Neural cell (in vitro differentiated cells): ENCODE measurements at regions not wholly inside any gene's neighbourhood (a gene's known extent, or its start where the extent isn't known, plus 50 kb on each side); places are given as distances from the start of the nearest gene placed in this dataset.

Experiments used
- CTCF ChIP-seq: fragments of 450-650 bp; IDR thresholded peaks from 2 replicates; pipeline ENCODE4 v1.5.1; 2014; ENCODE audit warnings: antibody characterized with exemption, mild to moderate bottlenecking, moderate library complexity; ENCODE audit not compliant: poor library complexity, severe bottlenecking
- EZH2 ChIP-seq: fragments of 200-600, 300-800 bp; shearing (Covaris generic), sonication (generic); IDR thresholded peaks from 2 replicates; pipeline ENCODE4 v1.6.1; 2014; ENCODE audit warnings: antibody characterized with exemption, low read length, borderline replicate concordance, mild to moderate bottlenecking; ENCODE audit not compliant: insufficient read depth, poor library complexity, severe bottlenecking
- REST ChIP-seq: IDR thresholded peaks from 2 replicates; pipeline ENCODE4 v1.6.1; 2012; ENCODE audit warnings: borderline replicate concordance

- TF ChIP-seq CTCF (no peak), EZH2 (no peak), REST (no peak)
These were observed 99.1 kb upstream of the TMTC1 start for GRCh38 chr12:29882846-29883245.
